Suprapubic skin (tissue), 4 donors: ENCODE measurements at regions not wholly inside any gene's neighbourhood (a gene's known extent, or its start where the extent isn't known, plus 50 kb on each side); places are given as distances from the start of the nearest gene placed in this dataset.

Source experiments
- CTCF ChIP-seq, 2 donors: fragments of 200-600 bp in 1 of 2; fragments of 450-650 bp in 1 of 2; sonication (generic) in 1 of 2; IDR thresholded peaks; one replicate each; pipeline ENCODE4 v1.5.1; 2016 to 2019; ENCODE audit warnings: antibody characterized with exemption in 2 of 2, mild to moderate bottlenecking in 1 of 2, moderate library complexity in 1 of 2
- EP300 ChIP-seq: sonication (generic); formaldehyde crosslinking; IDR thresholded peaks from one replicate; pipeline ENCODE4 v1.6.1; 2017; ENCODE audit warnings: antibody characterized with exemption
- POLR2A ChIP-seq, 2 donors: fragments of 450-650 bp; IDR thresholded peaks; one replicate each; pipeline ENCODE4 v1.6.1; 2017; ENCODE audit warnings: antibody characterized with exemption in 2 of 2, mild to moderate bottlenecking in 2 of 2, moderate library complexity in 2 of 2
- POLR2AphosphoS5 ChIP-seq, 3 donors: sonication (generic); formaldehyde crosslinking; IDR thresholded peaks; one replicate each; pipeline ENCODE4 v1.6.1; 2017; ENCODE audit warnings: antibody characterized with exemption in 3 of 3

GRCh38 chr13:73158851-73159250 is 100.0 kb downstream of the KLF5 start:
- TF ChIP-seq CTCF (IDR thresholded peaks at IDR 0.05) (no peak), POLR2A (IDR thresholded peaks at IDR 0.05) (no peak), EP300 (no peak), POLR2AphosphoS5 (IDR thresholded peaks at IDR 0.05) (no peak)
